Astrocyte (in vitro differentiated cells and primary cell): ENCODE measurements at regions not wholly inside any gene's neighbourhood (a gene's known extent, or its start where the extent isn't known, plus 50 kb on each side); places are given as distances from the start of the nearest gene placed in this dataset.

Experiments
- DNase-seq: peaks from one replicate; pipeline ENCODE4 v3.0.0-alpha.2; 2010; ENCODE audit warnings: low read depth
- FAIRE-seq: peaks from 2 replicates; lab custom pipeline; 2011; peaks lifted over from hg19 to GRCh38; lab: Jason Lieb, UNC
- H2AFZ ChIP-seq: 2 replicates; pipeline ENCODE4 v1.6.0; 2012; ENCODE audit warnings: low read depth, low read length, inconsistent platforms
- H3K27ac ChIP-seq: 2 replicates; pipeline ENCODE4 v1.5.1; 2011; ENCODE audit warnings: low read depth, low read length, inconsistent platforms
- H3K27me3 ChIP-seq: 2 replicates; pipeline ENCODE4 v1.6.0; 2011; ENCODE audit warnings: low read length, inconsistent platforms; ENCODE audit not compliant: insufficient read depth
- H3K36me3 ChIP-seq: 2 replicates; pipeline ENCODE4 v1.5.1; 2011; ENCODE audit warnings: low read length, inconsistent platforms; ENCODE audit not compliant: insufficient read depth
- H3K4me1 ChIP-seq: 2 replicates; pipeline ENCODE4 v1.5.1; 2011; ENCODE audit warnings: low read length, inconsistent platforms; ENCODE audit not compliant: insufficient read depth
- H3K4me2 ChIP-seq: 2 replicates; pipeline ENCODE4 v1.6.0; 2012; ENCODE audit warnings: low read length, inconsistent platforms
- H3K4me3 ChIP-seq: 2 replicates; pipeline ENCODE4 v1.5.1; 2011; ENCODE audit warnings: low read depth, mild to moderate bottlenecking, low read length, inconsistent platforms; ENCODE audit not compliant: insufficient read depth
- H3K79me2 ChIP-seq: 2 replicates; pipeline ENCODE4 v1.6.0; 2012; ENCODE audit warnings: mild to moderate bottlenecking, low read length, inconsistent platforms; ENCODE audit not compliant: insufficient read depth
- H3K9ac ChIP-seq: 2 replicates; pipeline ENCODE4 v1.6.0; 2012; ENCODE audit warnings: mild to moderate bottlenecking, low read length, inconsistent platforms
- H3K9me3 ChIP-seq: 2 replicates; pipeline ENCODE4 v1.5.1; 2012; ENCODE audit warnings: low read depth, mild to moderate bottlenecking, low read length, inconsistent platforms; ENCODE audit not compliant: insufficient read depth
- H4K20me1 ChIP-seq: 2 replicates; pipeline ENCODE4 v1.6.0; 2012; ENCODE audit warnings: low read length, inconsistent platforms; ENCODE audit not compliant: insufficient read depth
- H3K27ac Mint-ChIP-seq: one replicate; pipeline ENCODE4 v1.8.0; 2021; ENCODE audit warnings: mild to moderate bottlenecking, mixed read lengths; ENCODE audit not compliant: unreplicated experiment
- H3K27me3 Mint-ChIP-seq: one replicate; pipeline ENCODE4 v1.8.0; 2021; ENCODE audit warnings: low read depth, mixed read lengths; ENCODE audit not compliant: unreplicated experiment
- H3K36me3 Mint-ChIP-seq: one replicate; pipeline ENCODE4 v1.8.0; 2021; ENCODE audit warnings: low read depth, mixed read lengths; ENCODE audit not compliant: unreplicated experiment
- H3K4me1 Mint-ChIP-seq: one replicate; pipeline ENCODE4 v1.8.0; 2021; ENCODE audit warnings: low read depth, mixed read lengths; ENCODE audit not compliant: unreplicated experiment
- H3K4me3 Mint-ChIP-seq: one replicate; pipeline ENCODE4 v1.8.0; 2021; ENCODE audit warnings: mild to moderate bottlenecking, moderate library complexity, mixed read lengths; ENCODE audit not compliant: unreplicated experiment
- H3K9me3 Mint-ChIP-seq: one replicate; pipeline ENCODE4 v1.8.0; 2021; ENCODE audit warnings: mild to moderate bottlenecking, mixed read lengths; ENCODE audit not compliant: unreplicated experiment
- CTCF ChIP-seq: IDR thresholded peaks from 2 replicates; pipeline ENCODE4 v1.5.1; 2011; ENCODE audit warnings: low read depth, mild to moderate bottlenecking, inconsistent platforms, low read length, moderate library complexity; ENCODE audit not compliant: insufficient read depth
- EZH2 ChIP-seq: IDR thresholded peaks from 2 replicates; pipeline ENCODE4 v1.6.1; 2012; ENCODE audit warnings: mild to moderate bottlenecking, low read length, inconsistent platforms; ENCODE audit not compliant: insufficient read depth

GRCh38 chr1:219716611-219717114, 103.8 kb upstream of the ZC3H11B start:
- no peaks in the 10 kb centered on the region for H3K36me3 Mint-ChIP-seq
- peaks cover 3% of the 10 kb centered on the region for H3K4me1 ChIP-seq
- H3K4me2 ChIP-seq: no peak overlapping the region
- DNase-seq (no peak), FAIRE-seq (no peak)
- H3K27me3 ChIP-seq: no peaks in the 10 kb centered on the region
- no peak overlapping the region for H3K9ac ChIP-seq
- no peaks in the 10 kb centered on the region for H3K9me3 ChIP-seq
- H3K27ac Mint-ChIP-seq: no peak overlapping the region
- H3K79me2 ChIP-seq: no peaks in the 10 kb centered on the region
- H3K4me3 ChIP-seq: no peak overlapping the region
- H3K4me3 Mint-ChIP-seq: no peak overlapping the region
- no peak for TF ChIP-seq CTCF
- no peak for TF ChIP-seq EZH2
- no peaks in the 10 kb centered on the region for H3K36me3 ChIP-seq
- H3K27me3 Mint-ChIP-seq: no peaks in the 10 kb centered on the region
- H3K4me1 Mint-ChIP-seq: peaks cover 9% of the 10 kb centered on the region
- no peaks in the 10 kb centered on the region for H4K20me1 ChIP-seq
- H3K9me3 Mint-ChIP-seq: no peaks in the 10 kb centered on the region
- no peak overlapping the region for H3K27ac ChIP-seq
- H2AFZ ChIP-seq: no peak overlapping the region

- Histone ChIP-seq H3K4me3 (no peak overlapping the region), H2AFZ (peak overlapping the region; percentile 18), H3K9ac (no peak overlapping the region), H4K20me1 (no peaks in the 10 kb centered on the region), H3K36me3 (no peaks in the 10 kb centered on the region), H3K4me1 (peaks cover 16% of the 10 kb centered on the region), H3K79me2 (no peaks in the 10 kb centered on the region), H3K4me2 (no peak overlapping the region), H3K27ac (peak overlapping the region; percentile 3), H3K27me3 (no peaks in the 10 kb centered on the region), H3K9me3 (no peaks in the 10 kb centered on the region)
- Mint-ChIP-seq H3K4me3 (no peak overlapping the region), H3K36me3 (no peaks in the 10 kb centered on the region), H3K27me3 (no peaks in the 10 kb centered on the region), H3K27ac (peak overlapping the region; percentile 72), H3K4me1 (peaks cover 26% of the 10 kb centered on the region), H3K9me3 (no peaks in the 10 kb centered on the region)
- DNase-seq (no peak), FAIRE-seq (no peak)
- TF ChIP-seq CTCF: no peak
- no peak for TF ChIP-seq EZH2
Observed at GRCh38 chr1:219713981-219714381, 101.1 kb upstream of the ZC3H11B start.

GRCh38 chr1:219712506-219712905, 99.6 kb upstream of the ZC3H11B start:
- Mint-ChIP-seq H3K4me3 (no peak overlapping the region), H3K27me3 (no peaks in the 10 kb centered on the region), H3K27ac (no peak overlapping the region), H3K4me1 (peaks cover 26% of the 10 kb centered on the region), H3K36me3 (no peaks in the 10 kb centered on the region), H3K9me3 (no peaks in the 10 kb centered on the region)
- Histone ChIP-seq H3K27ac (no peak overlapping the region), H3K79me2 (no peaks in the 10 kb centered on the region), H3K4me3 (no peak overlapping the region), H3K27me3 (no peaks in the 10 kb centered on the region), H4K20me1 (no peaks in the 10 kb centered on the region), H2AFZ (no peak overlapping the region), H3K9me3 (no peaks in the 10 kb centered on the region), H3K4me1 (peaks cover 16% of the 10 kb centered on the region), H3K4me2 (no peak overlapping the region), H3K9ac (no peak overlapping the region), H3K36me3 (no peaks in the 10 kb centered on the region)
- FAIRE-seq (no peak), DNase-seq (no peak)
- TF ChIP-seq CTCF (no peak), EZH2 (no peak)
